ENCODE measurements at regions not wholly inside any gene's neighbourhood (a gene's known extent, or its start where the extent isn't known, plus 50 kb on each side); places are given as distances from the start of the nearest gene placed in this dataset.

DNA sequence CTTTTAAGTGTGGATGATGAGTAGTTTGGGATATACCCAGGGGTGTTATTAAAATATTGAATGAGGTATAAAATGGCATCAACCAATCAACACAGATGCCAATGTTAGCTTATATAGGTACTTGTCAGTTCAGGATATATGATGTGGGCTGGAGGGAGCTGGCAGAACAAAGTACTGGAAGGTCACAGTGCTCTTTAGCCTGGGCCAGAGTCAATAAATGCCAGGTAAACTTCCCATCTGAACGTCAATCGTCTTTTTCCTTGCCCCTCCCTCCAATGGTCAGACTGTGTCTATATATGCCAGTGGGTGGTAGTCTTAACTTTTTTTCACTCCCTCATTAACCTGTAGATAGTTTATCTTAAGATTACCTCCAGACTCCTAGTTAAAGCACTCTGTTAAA, 140.8 kb upstream of the RBMS1 start:
- DNase-seq: no peak

- no peak for DNase-seq
Measured at GRCh38 chr2:160635488-160635887, 141.9 kb upstream of the RBMS1 start.

GRCh38 chr2:160639472-160639871, 145.9 kb upstream of the RBMS1 start:
- DNase-seq: no peak

- no peak for DNase-seq
Measured at GRCh38 chr2:160646684-160647444, 153.3 kb upstream of the RBMS1 start.

- DNase-seq: no peak
Measured at GRCh38 chr2:160647967-160648685, 154.5 kb upstream of the RBMS1 start.

DNA sequence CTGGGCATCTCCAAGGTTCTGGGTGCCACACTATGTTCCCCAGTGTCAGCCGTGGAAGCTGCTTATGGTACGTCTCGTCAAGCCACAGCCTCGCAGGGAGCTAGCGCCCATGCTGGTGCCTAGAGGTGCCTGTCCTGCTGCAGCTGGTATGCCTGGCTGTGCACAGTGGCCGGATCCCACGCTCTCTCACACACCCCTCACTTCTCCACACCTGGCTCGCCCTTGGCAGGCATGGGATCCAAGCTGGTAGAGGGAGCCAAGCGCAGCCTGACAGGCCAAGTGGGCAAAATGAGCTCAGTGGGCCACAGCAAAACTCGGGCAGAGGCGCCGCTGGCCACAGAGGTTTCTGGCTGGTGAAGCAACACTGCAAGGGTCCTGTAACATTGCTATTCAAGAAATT, 156.1 kb upstream of the RBMS1 start:
- no peak for DNase-seq

DNA sequence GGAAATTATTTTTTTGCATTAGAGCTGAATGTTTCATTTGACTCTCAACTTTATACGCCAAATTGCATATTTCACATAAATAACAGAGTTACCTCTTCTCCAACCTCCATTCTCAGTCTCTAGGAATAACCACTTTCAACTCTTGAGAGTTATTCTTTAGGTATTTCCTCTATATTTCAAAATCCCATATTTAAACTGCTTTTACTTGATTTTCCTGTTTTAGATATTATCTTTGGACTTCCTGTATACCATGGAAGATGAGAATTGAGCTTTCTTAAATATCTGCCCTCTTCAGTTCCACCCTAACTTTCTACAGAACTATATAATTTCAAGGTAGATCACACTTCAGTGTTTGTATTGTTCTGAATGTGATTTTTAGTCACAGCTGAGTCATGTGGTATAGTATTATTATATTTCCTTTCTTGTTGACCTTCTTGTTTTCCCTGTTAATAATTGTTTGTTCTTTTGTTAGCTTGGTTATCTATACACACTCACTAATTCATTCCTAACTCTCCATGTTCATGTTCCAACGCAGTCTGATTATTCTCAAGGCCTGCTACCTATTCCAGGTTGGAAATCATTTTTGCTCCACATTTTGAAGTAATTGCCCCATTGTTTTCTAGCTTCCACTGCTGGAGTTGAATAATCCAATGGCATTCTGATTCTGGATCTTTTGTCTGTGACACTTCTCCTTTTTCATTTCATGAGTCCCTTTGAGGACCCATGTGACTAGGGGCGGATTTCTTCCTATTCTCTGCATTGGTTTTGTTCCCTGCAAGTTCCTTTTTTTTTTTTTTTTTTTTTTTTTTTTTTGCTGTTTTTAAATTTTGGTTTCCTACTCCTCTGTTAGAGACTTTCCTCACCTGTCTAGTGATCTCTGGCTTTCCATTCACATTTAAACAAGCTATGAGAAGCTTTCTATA, 156.8 kb upstream of the RBMS1 start:
- DNase-seq: no peak

DNA sequence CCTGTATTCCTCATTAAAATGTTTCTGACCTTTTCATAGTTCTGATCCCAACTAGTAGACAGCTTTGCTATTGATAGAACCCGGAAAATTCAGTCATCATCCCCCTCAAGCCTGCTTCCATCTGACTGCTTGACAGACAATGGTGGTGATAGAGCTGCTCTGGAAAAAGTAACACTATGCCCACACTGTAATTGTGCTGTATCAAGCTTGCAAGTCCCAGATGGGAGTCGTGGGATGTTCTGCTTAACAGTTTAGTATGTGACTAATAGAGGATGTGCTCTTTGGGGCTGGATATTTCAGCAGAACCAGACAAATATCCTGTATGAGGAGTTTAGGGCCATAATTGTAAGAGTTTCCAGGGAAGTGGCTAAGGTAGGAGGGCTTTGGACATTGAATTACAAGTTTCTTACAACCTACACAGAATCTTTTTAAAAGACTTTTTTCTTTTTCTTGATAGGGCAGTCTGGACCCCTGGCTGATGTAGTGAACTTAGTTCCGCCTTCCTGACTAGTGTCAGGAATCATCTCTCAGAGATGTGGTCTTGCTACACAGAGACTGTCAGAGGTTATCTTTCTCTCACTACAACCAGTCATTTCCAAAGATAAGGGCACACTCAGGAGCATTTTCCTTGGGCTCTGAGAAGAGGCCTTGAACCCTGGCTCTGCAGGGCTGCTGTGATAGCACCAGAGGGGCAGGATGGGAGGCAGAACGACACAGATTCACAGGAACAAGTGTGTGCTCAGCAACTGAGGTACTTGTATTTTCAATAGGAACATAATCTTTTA, 158.0 kb upstream of the RBMS1 start:
- no peak for DNase-seq

DNA sequence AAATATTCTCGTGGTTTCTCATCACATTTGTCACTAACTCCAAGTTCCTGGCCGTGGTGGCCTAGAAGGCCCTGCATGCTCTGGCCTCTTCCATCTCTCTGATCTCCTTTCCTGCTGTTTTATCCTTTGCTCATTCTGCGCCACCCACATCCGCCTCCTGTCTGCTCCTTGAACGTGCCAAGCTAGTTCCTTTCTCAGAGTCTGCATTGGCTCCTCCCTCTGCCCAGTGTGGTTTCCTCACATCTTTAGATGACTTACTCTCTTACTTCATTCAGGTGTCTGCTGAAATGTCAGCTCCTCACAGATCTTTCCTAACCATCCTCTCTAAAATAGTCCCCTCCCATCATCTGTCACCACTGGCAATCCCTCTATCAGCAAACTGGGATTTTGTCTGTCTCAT, 158.6 kb upstream of the RBMS1 start:
- no peak for DNase-seq

DNA sequence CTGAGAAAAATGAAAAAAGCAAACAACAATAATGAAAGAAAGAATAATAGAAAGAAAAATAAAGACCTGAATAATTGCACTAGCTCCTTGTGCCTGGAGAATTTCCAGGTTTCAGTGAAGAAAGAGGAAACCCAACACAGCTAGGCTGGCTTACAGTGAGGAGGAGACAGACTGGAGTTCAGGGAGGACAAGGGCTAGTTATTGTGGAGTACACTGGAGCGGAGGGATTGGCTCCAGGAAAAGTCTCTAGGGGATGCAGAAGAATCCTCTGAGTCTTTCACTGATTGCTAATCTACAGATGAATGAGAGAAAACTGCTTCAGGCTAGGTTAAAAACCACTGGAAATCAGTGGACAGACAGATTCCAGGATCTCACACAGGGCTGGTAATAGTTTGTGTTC, 163.6 kb upstream of the RBMS1 start:
- DNase-seq: no peak

DNA sequence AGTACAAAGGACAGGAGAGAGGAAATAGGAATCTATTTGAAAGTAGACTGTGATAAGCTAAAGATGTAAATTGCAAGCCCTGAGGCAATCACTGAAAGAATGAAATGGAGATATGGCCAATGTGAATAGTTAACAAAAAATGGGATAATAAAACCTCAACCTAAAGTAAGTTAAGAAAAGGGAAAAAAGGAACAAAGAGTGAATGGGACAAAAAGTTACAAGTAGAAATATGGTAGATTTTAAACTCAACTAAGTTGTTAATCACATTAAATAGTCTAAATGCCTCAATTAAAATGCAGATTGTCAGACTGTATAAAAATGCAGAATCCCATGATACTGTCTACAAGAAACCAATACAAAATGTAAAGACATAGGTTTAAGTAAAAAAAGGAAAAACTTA, 165.2 kb upstream of the RBMS1 start:
- no peak for DNase-seq

GRCh38 chr2:160660741-160661140, 167.1 kb upstream of the RBMS1 start:
- DNase-seq: no peak

GRCh38 chr2:160664603-160665140, 171.1 kb upstream of the RBMS1 start:
- no peak for DNase-seq

- DNase-seq: no peak
Measured at GRCh38 chr2:160666154-160667060, 172.8 kb upstream of the RBMS1 start.

DNA sequence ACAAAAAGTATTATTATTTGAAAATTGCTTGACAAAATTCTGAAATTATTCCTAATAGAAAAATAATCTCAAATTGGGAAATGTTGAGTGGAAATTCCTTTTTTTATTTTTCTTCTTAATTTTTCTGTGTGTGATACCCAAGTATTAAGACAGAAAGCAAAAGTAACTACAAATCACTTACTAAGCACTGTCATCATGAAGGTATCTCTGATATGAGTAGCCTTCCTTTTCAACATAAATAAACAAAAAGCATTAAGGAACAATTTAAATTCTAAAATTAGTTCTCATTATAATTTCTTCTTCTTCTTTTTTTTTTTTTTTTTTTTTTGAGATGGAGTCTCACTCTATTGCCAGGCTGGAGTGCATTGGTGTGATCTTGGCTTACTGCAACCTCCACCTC, 174.2 kb upstream of the RBMS1 start:
- no peak for DNase-seq

GRCh38 chr2:160670618-160671017, 177.0 kb upstream of the RBMS1 start:
- DNase-seq: no peak

- no peak for DNase-seq
Measured at GRCh38 chr2:160672211-160672610, 178.6 kb upstream of the RBMS1 start.

- peak in 1 of 2 experiments; percentile 46 for DNase-seq
Measured at GRCh38 chr2:160674146-160674750, 180.6 kb upstream of the RBMS1 start.

GRCh38 chr2:160679686-160680085, 186.1 kb upstream of the RBMS1 start:
- DNase-seq: no peak

- no peak for DNase-seq
Measured at GRCh38 chr2:160680294-160680693, 186.7 kb upstream of the RBMS1 start.

- DNase-seq: no peak
Measured at GRCh38 chr2:160680974-160681373, 187.4 kb upstream of the RBMS1 start.
